ENCODE measurements at regions not wholly inside any gene's neighbourhood (a gene's known extent, or its start where the extent isn't known, plus 50 kb on each side); places are given as distances from the start of the nearest gene placed in this dataset.
"Not testable (repeated sequence)": the region's sequence is repeated elsewhere in the genome, so short reads cannot be mapped to it uniquely, and the experiment has no call there.

- not testable (repeated sequence) for DNase-seq (ENCODE audit: low read depth in 1 of 2, low spot score in 1 of 2)
These were observed 86.8 kb upstream of the ADORA2B start for GRCh38 chr17:15858082-15858481.

GRCh38 chr17:15860774-15861173 lies 84.2 kb upstream of the ADORA2B start:
- not testable (repeated sequence) for DNase-seq (ENCODE audit: low read depth in 1 of 2, low spot score in 1 of 2)

GRCh38 chr17:15864061-15864460 lies 80.9 kb upstream of the ADORA2B start:
- DNase-seq (ENCODE audit: low read depth in 1 of 2, low spot score in 1 of 2) = not testable (repeated sequence)

GRCh38 chr17:15864472-15864871 lies 80.5 kb upstream of the ADORA2B start:
- not testable (repeated sequence) for DNase-seq (ENCODE audit: low read depth in 1 of 2, low spot score in 1 of 2)

GRCh38 chr17:15866015-15866414 lies 78.9 kb upstream of the ADORA2B start:
- not testable (repeated sequence) for DNase-seq (ENCODE audit: low read depth in 1 of 2, low spot score in 1 of 2)

- not testable (repeated sequence) for DNase-seq (ENCODE audit: low read depth in 1 of 2, low spot score in 1 of 2)
These were observed 77.6 kb upstream of the ADORA2B start for GRCh38 chr17:15867331-15867730.

- DNase-seq (ENCODE audit: low read depth in 1 of 2, low spot score in 1 of 2) = not testable (repeated sequence)
These were observed 75.1 kb upstream of the ADORA2B start for GRCh38 chr17:15869868-15870267.

GRCh38 chr17:15872677-15873076 lies 72.3 kb upstream of the ADORA2B start:
- not testable (repeated sequence) for DNase-seq (ENCODE audit: low read depth in 1 of 2, low spot score in 1 of 2)

GRCh38 chr17:15877882-15878500 lies 66.9 kb upstream of the ADORA2B start:
- DNase-seq (ENCODE audit: low read depth in 1 of 2, low spot score in 1 of 2) = not testable (repeated sequence)

GRCh38 chr17:15882058-15882720 lies 62.7 kb upstream of the ADORA2B start:
- no peak for DNase-seq (ENCODE audit: low read depth in 1 of 2, low spot score in 1 of 2)

GRCh38 chr17:15882777-15883176 lies 62.2 kb upstream of the ADORA2B start:
- DNase-seq (ENCODE audit: low read depth in 1 of 2, low spot score in 1 of 2) = no peak

- DNase-seq (ENCODE audit: low read depth in 1 of 2, low spot score in 1 of 2) = no peak
These were observed 61.3 kb upstream of the ADORA2B start for GRCh38 chr17:15883617-15884111.

GRCh38 chr17:15884731-15885130 lies 60.2 kb upstream of the ADORA2B start:
- no peak for DNase-seq (ENCODE audit: low read depth in 1 of 2, low spot score in 1 of 2)

GRCh38 chr17:15885770-15886169 lies 59.2 kb upstream of the ADORA2B start:
- no peak for DNase-seq (ENCODE audit: low read depth in 1 of 2, low spot score in 1 of 2)

- no peak for DNase-seq (ENCODE audit: low read depth in 1 of 2, low spot score in 1 of 2)
These were observed 58.7 kb upstream of the ADORA2B start for GRCh38 chr17:15886221-15886620.

- DNase-seq (ENCODE audit: low read depth in 1 of 2, low spot score in 1 of 2) = no peak
These were observed 58.1 kb upstream of the ADORA2B start for GRCh38 chr17:15886804-15887203.

- DNase-seq (ENCODE audit: low read depth in 1 of 2, low spot score in 1 of 2) = no peak
These were observed 56.5 kb upstream of the ADORA2B start for GRCh38 chr17:15888436-15888835.

- DNase-seq (ENCODE audit: low read depth in 1 of 2, low spot score in 1 of 2) = no peak
These were observed 54.5 kb upstream of the ADORA2B start for GRCh38 chr17:15890279-15890892.

GRCh38 chr17:15891318-15891717 lies 53.6 kb upstream of the ADORA2B start:
- no peak for DNase-seq (ENCODE audit: low read depth in 1 of 2, low spot score in 1 of 2)

GRCh38 chr17:15892244-15892643 lies 52.7 kb upstream of the ADORA2B start:
- DNase-seq (ENCODE audit: low read depth in 1 of 2, low spot score in 1 of 2) = no peak

GRCh38 chr17:15892731-15893657 lies 51.9 kb upstream of the ADORA2B start:
- DNase-seq (ENCODE audit: low read depth in 1 of 2, low spot score in 1 of 2) = no peak

Measured in activated CD4-positive, alpha-beta T cell treated with anti-CD3 and anti-CD28 coated beads, Interleukin-2, amount 50 U/mL, for 24 hours (primary cell).